IMR-90 (cell line): ENCODE measurements at regions not wholly inside any gene's neighbourhood (a gene's known extent, or its start where the extent isn't known, plus 50 kb on each side); places are given as distances from the start of the nearest gene placed in this dataset.

ENCODE experiments used
- ATAC-seq: fragments of 200-7000 bp; cut with Tn5 transposase; 2 replicates; pipeline ENCODE4 v1.9.1; 2020; ENCODE audit warnings: low read depth, mild to moderate bottlenecking, moderate library complexity
- BruUV-seq: library from RNA; stranded (reverse); fragments of 400-500 nt; replicated peaks from 2 replicates; lab custom pipeline; 2021; lab: Mats Ljungman, UMichigan
- CTCF ChIA-PET: fragments of 300-600 bp; formaldehyde crosslinking; extraction: SDS; loops from one replicate; lab custom pipeline; 2021; ENCODE audit warnings: antibody characterized with exemption; lab: Yijun Ruan, JAX
- POLR2A ChIA-PET: fragments of 300-600 bp; sonication (Branson Sonifier 250); formaldehyde crosslinking; loops from one replicate; lab custom pipeline; 2022; ENCODE audit warnings: antibody characterized with exemption; ENCODE audit not compliant: unreplicated experiment; lab: Charles Lee
- DNase-seq: peaks from one replicate; pipeline ENCODE4 v3.0.0; 2013
- H2AFZ ChIP-seq: replicated peaks from 2 replicates; pipeline ENCODE3; 2013; ENCODE audit warnings: low read length, mild to moderate bottlenecking; ENCODE audit not compliant: poor library complexity
- H2AK5ac ChIP-seq: 2 replicates; pipeline ENCODE4 v1.6.1; 2013; ENCODE audit warnings: low read depth, low read length, inconsistent platforms
- H2AK9ac ChIP-seq: replicated peaks from 2 replicates; pipeline ENCODE3; 2013; ENCODE audit warnings: mild to moderate bottlenecking, low read depth, low read length, moderate library complexity; ENCODE audit not compliant: poor library complexity
- H2BK120ac ChIP-seq: 2 replicates; pipeline ENCODE4 v1.6.1; 2013; ENCODE audit warnings: low read depth, low read length, inconsistent platforms
- H2BK15ac ChIP-seq: 3 replicates; pipeline ENCODE4 v1.6.1; 2013; ENCODE audit warnings: low read depth, low read length, inconsistent platforms
- H2BK20ac ChIP-seq: 2 replicates; pipeline ENCODE4 v1.6.1; 2013; ENCODE audit warnings: low read depth, mild to moderate bottlenecking, inconsistent platforms, low read length, moderate library complexity
- H2BK5ac ChIP-seq: 2 replicates; pipeline ENCODE4 v1.6.1; 2013; ENCODE audit warnings: mild to moderate bottlenecking, low read depth, low read length, inconsistent platforms; ENCODE audit not compliant: poor library complexity, severe bottlenecking
- H3K14ac ChIP-seq: replicated peaks from 2 replicates; pipeline ENCODE4 v1.6.1; 2013; ENCODE audit warnings: low read depth, low read length, inconsistent platforms
- H3K18ac ChIP-seq: 2 replicates; pipeline ENCODE4 v1.6.1; 2013; ENCODE audit warnings: low read depth, low read length, control low read depth
- H3K23ac ChIP-seq: 2 replicates; pipeline ENCODE4 v1.6.1; 2013; ENCODE audit warnings: low read depth, low read length, inconsistent platforms
- H3K27ac ChIP-seq: 2 replicates; pipeline ENCODE4 v1.5.1; 2013; ENCODE audit warnings: mild to moderate bottlenecking, control low read depth, low read length; ENCODE audit not compliant: insufficient read depth
- H3K27me3 ChIP-seq: 2 replicates; pipeline ENCODE4 v1.6.1; 2013; ENCODE audit warnings: low read length; ENCODE audit not compliant: control insufficient read depth, insufficient read depth
- H3K36me3 ChIP-seq: 2 replicates; pipeline ENCODE4 v1.6.1; 2013; ENCODE audit warnings: low read length, mixed read lengths; ENCODE audit not compliant: control insufficient read depth, insufficient read depth
- H3K4ac ChIP-seq: 2 replicates; pipeline ENCODE4 v1.6.1; 2013; ENCODE audit warnings: low read depth, low read length, inconsistent platforms
- H3K4me1 ChIP-seq: 2 replicates; pipeline ENCODE4 v1.6.1; 2013; ENCODE audit warnings: low read length, mixed read lengths; ENCODE audit not compliant: control insufficient read depth, insufficient read depth
- H3K4me2 ChIP-seq: 2 replicates; pipeline ENCODE4 v1.6.1; 2013; ENCODE audit warnings: low read depth, mild to moderate bottlenecking, control low read depth, low read length, moderate library complexity
- H3K4me3 ChIP-seq: 2 replicates; pipeline ENCODE4 v1.5.1; 2013; ENCODE audit warnings: low read depth, mild to moderate bottlenecking, control low read depth, low read length, moderate library complexity; ENCODE audit not compliant: insufficient read depth
- H3K56ac ChIP-seq: 2 replicates; pipeline ENCODE4 v1.6.1; 2013; ENCODE audit warnings: low read length, inconsistent platforms; ENCODE audit not compliant: insufficient read depth; ENCODE audit errors: extremely low read depth
- H3K79me1 ChIP-seq, 2 experiments: 2 replicates each; pipeline ENCODE4 v1.6.1; 2013; ENCODE audit warnings: low read length in 2 of 2, inconsistent platforms in 1 of 2, low read depth in 1 of 2
- H3K9ac ChIP-seq: 2 replicates; pipeline ENCODE4 v1.6.1; 2013; ENCODE audit warnings: low read depth, low read length, control low read depth
- H3K9me1 ChIP-seq: 2 replicates; pipeline ENCODE4 v1.6.1; 2013; ENCODE audit warnings: low read length, inconsistent platforms; ENCODE audit not compliant: insufficient read depth
- H3K9me3 ChIP-seq: 2 replicates; pipeline ENCODE4 v1.6.1; 2013; ENCODE audit warnings: low read length; ENCODE audit not compliant: control insufficient read depth, insufficient read depth
- H4K20me1 ChIP-seq: 2 replicates; pipeline ENCODE4 v1.6.1; 2013; ENCODE audit warnings: low read length, inconsistent platforms; ENCODE audit not compliant: insufficient read depth
- H4K5ac ChIP-seq: 2 replicates; pipeline ENCODE4 v1.6.1; 2013; ENCODE audit warnings: mild to moderate bottlenecking, low read depth, low read length, control low read depth
- H4K8ac ChIP-seq, 2 experiments: 2 replicates each; pipeline ENCODE4 v1.6.1; 2013; ENCODE audit warnings: low read depth in 2 of 2, low read length in 2 of 2, control low read depth in 1 of 2, inconsistent platforms in 1 of 2
- H4K91ac ChIP-seq: 2 replicates; pipeline ENCODE4 v1.6.1; 2013; ENCODE audit warnings: low read depth, low read length, inconsistent platforms; ENCODE audit not compliant: insufficient read depth
- CHD1 ChIP-seq: IDR thresholded peaks from 2 replicates; pipeline ENCODE4 v1.6.1; 2012; ENCODE audit warnings: low read depth, low read length, improper control_type of control experiment
- MAFK ChIP-seq: IDR thresholded peaks from 2 replicates; pipeline ENCODE4 v1.6.1; 2012; ENCODE audit warnings: low read depth, low read length, improper control_type of control experiment
- MAZ ChIP-seq: IDR thresholded peaks from 2 replicates; pipeline ENCODE4 v1.6.1; 2012; ENCODE audit warnings: low read depth, mild to moderate bottlenecking, low read length, improper control_type of control experiment, moderate library complexity, borderline replicate concordance
- RAD21 ChIP-seq: IDR thresholded peaks from 2 replicates; pipeline ENCODE4 v1.6.1; 2012; ENCODE audit warnings: low read length, improper control_type of control experiment
- SMC3 ChIP-seq: fragments of 150-350 bp; IDR thresholded peaks from 2 replicates; pipeline ENCODE4 v1.6.1; 2016; ENCODE audit warnings: low read depth, mild to moderate bottlenecking, antibody characterized with exemption, low read length, moderate library complexity
- WGBS, 2 experiments: methylation state at CpG; one replicate each; pipeline versions ENCODE4 v1.1.5 to v1.1.7; 2013; ENCODE audit warnings: missing lambda C conversion rate in 2 of 2; ENCODE audit not compliant: insufficient read length in 1 of 2; ENCODE audit errors: extremely low coverage in 2 of 2; 5-methylcytosine and 5-hydroxymethylcytosine counted together
- dilution Hi-C: fragments of 300-500 bp; cut with HindIII; formaldehyde crosslinking; loops from one replicate; pipeline ENCODE4 v1.14.3; 2018; ENCODE audit warnings: low sequenced_read_pairs; ENCODE audit not compliant: unreplicated experiment
- in situ Hi-C: fragments of 300-500 bp; cut with MboI; formaldehyde crosslinking; loops from 3 replicates; pipeline ENCODE4 v1.14.3; 2019; ENCODE audit warnings: low sequenced_read_pairs, inconsistent platforms, mixed read lengths
- intact Hi-C: fragments of 100-400 bp; cut with micrococcal nuclease; formaldehyde crosslinking; loops from 2 replicates; pipeline ENCODE4 v1.10.0; 2022

DNA sequence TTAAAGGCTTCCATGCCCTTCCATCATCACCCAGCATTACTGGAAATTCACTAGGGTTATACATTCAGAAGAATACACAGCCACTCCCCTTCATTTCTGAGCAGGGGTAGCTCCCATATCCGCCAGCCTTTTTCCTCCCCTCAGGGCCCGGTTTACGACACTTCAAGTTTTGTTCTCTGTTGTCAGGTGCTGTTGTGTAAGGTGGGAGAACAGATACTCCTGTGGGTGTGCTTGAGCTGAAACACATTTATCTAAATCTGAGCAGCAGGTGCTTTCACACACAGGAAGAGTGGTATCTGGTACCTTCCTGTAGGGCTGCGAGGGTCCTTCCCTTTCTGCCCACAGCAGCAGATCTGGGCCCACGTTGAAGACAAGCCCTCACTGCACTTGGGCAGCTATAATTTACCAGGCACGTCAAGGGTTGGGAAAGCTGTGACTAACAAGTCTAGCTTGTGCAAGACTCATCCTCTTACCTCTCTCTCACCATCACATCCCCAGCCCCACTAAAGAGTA is 215.8 kb upstream of the RREB1 start:
- Histone ChIP-seq H3K9ac (no peak overlapping the region), H3K4me1 (no peaks in the 10 kb centered on the region), H3K23ac (no peak overlapping the region), H4K8ac (no peak overlapping the region), H3K79me1 (no peaks in the 10 kb centered on the region), H3K56ac (no peak overlapping the region), H4K5ac (no peak overlapping the region), H3K4me3 (no peak overlapping the region), H3K36me3 (no peaks in the 10 kb centered on the region), H3K9me3 (no peaks in the 10 kb centered on the region), H4K20me1 (no peaks in the 10 kb centered on the region), H3K14ac (no peak overlapping the region), H3K18ac (no peak overlapping the region), H2BK20ac (no peak overlapping the region), H2BK15ac (no peak overlapping the region), H3K9me1 (no peaks in the 10 kb centered on the region; the same call in 1 of the 2 replicates), H3K4me2 (no peak overlapping the region), H2BK5ac (no peak overlapping the region), H2BK120ac (no peak overlapping the region), H2AK5ac (no peak overlapping the region), H2AK9ac (no peak overlapping the region), H3K27me3 (peaks cover 4% of the 10 kb centered on the region; the same call in 1 of the 2 replicates), H2AFZ (no peak overlapping the region), H4K91ac (no peak overlapping the region), H3K27ac (no peak overlapping the region), H3K4ac (no peak overlapping the region)
- no peak for TF ChIP-seq MAZ
- no peak for TF ChIP-seq RAD21
- no peak for TF ChIP-seq SMC3
- no peak for TF ChIP-seq MAFK
- TF ChIP-seq CHD1 = no peak
- ChIA-PET POLR2A (no interaction called here), CTCF (no interaction called here)
- intact Hi-C loops = no loop called here
- WGBS, 2 experiments = no CpG with 5 or more reads among the region's 6 CpGs
- dilution Hi-C loops = no loop called here
- ATAC-seq = no peak
- in situ Hi-C loops = no loop called here
- DNase-seq = no peak
- BruUV-seq = no TSS peak
